Aorta (tissue), 5 donors: ENCODE measurements at regions not wholly inside any gene's neighbourhood (a gene's known extent, or its start where the extent isn't known, plus 50 kb on each side); places are given as distances from the start of the nearest gene placed in this dataset.
"Not testable (repeated sequence)": the region's sequence is repeated elsewhere in the genome, so short reads cannot be mapped to it uniquely, and the experiment has no call there.

Source experiments
- ATAC-seq: fragments of 200-7000 bp; cut with Tn5 transposase; one replicate; pipeline ENCODE4 v1.9.1; 2022; ENCODE audit warnings: moderate library complexity; ENCODE audit not compliant: low FRiP score
- DNase-seq, 2 donors: peaks; one replicate each; pipeline ENCODE4 v3.0.0-alpha.2; 2020
- H3K27ac ChIP-seq, 2 donors: one replicate each; pipeline ENCODE4 v1.5.1; 2013; ENCODE audit warnings: low read length in 2 of 2, mild to moderate bottlenecking in 2 of 2, moderate library complexity in 2 of 2, control low read depth in 1 of 2, inconsistent platforms in 1 of 2, low read depth in 1 of 2
- H3K27me3 ChIP-seq, 2 donors: one replicate each; pipeline ENCODE4 v1.6.1; 2013; ENCODE audit warnings: control low read depth in 1 of 2, low read length in 1 of 2, mild to moderate bottlenecking in 1 of 2, moderate library complexity in 1 of 2; ENCODE audit not compliant: insufficient read depth in 2 of 2, control insufficient read depth in 1 of 2
- H3K36me3 ChIP-seq, 2 donors: one replicate each; pipeline ENCODE4 v1.6.1; 2013; ENCODE audit warnings: control low read depth in 1 of 2, low read length in 1 of 2, mild to moderate bottlenecking in 1 of 2; ENCODE audit not compliant: insufficient read depth in 2 of 2, control insufficient read depth in 1 of 2
- H3K4me1 ChIP-seq, 2 donors: one replicate each; pipeline ENCODE4 v1.6.1; 2013; ENCODE audit warnings: low read length in 2 of 2, control low read depth in 1 of 2, mild to moderate bottlenecking in 1 of 2, moderate library complexity in 1 of 2; ENCODE audit not compliant: insufficient read depth in 2 of 2, control insufficient read depth in 1 of 2
- H3K4me3 ChIP-seq, 2 donors: one replicate each; pipeline ENCODE4 v1.5.1; 2013; ENCODE audit warnings: low read length in 2 of 2, control low read depth in 1 of 2, mild to moderate bottlenecking in 1 of 2
- H3K9me3 ChIP-seq: one replicate; pipeline ENCODE4 v1.6.1; 2013; ENCODE audit warnings: mild to moderate bottlenecking, low read length; ENCODE audit not compliant: control insufficient read depth
- WGBS, 2 donors: extraction: QIAGEN DNeasy Blood & Tissue Kit; methylation state at CpG; one replicate each; pipeline ENCODE4 v1.1.7; 2013; 5-methylcytosine and 5-hydroxymethylcytosine counted together
- intact Hi-C, 2 donors: fragments of 100-400 bp; cut with DNase I; formaldehyde crosslinking; loops; one replicate each; pipeline versions ENCODE4 v1.14.2 to v1.15.0; 2022
- donor health status: healthy with polysubstance abuse.
- donor health status: Bipolar disorder and iron deficiency.
- donor health status: DM: no; HTN: no; CAD: no.
- donor health status: DM: no; HTN: no; CAD: no.
- donor health status: DM: yes; HTN: yes; CAD: no.

- H3K4me3 ChIP-seq, ATAC-seq, H3K9me3 ChIP-seq, H3K27me3 ChIP-seq, H3K4me1 ChIP-seq, H3K27ac ChIP-seq, intact Hi-C loops, DNase-seq, H3K36me3 ChIP-seq: not testable (repeated sequence)
- 80 to 84% methylated on average over 1 of the region's 5 CpGs for WGBS, 2 donors
These were observed 180.9 kb downstream of the CEP170 start for GRCh38 chr1:243074224-243074623.

GRCh38 chr1:243067056-243067455 lies 188.0 kb downstream of the CEP170 start:
- H3K36me3 ChIP-seq, H3K27ac ChIP-seq, DNase-seq, H3K27me3 ChIP-seq, ATAC-seq, H3K4me1 ChIP-seq, H3K9me3 ChIP-seq, H3K4me3 ChIP-seq, intact Hi-C loops: not testable (repeated sequence)
- 87 to 94% methylated on average over 5 to 6 of the region's 7 CpGs for WGBS, 2 donors

GRCh38 chr1:243061965-243062364 lies 193.1 kb downstream of the CEP170 start:
- WGBS, 2 donors, result 66 to 74% methylated on average over 4 to 5 of the region's 6 CpGs
- H3K27me3 ChIP-seq, H3K27ac ChIP-seq, ATAC-seq, H3K9me3 ChIP-seq, DNase-seq, H3K4me1 ChIP-seq, intact Hi-C loops, H3K36me3 ChIP-seq, H3K4me3 ChIP-seq: not testable (repeated sequence)

GRCh38 chr1:243055510-243055909 lies 199.6 kb downstream of the CEP170 start:
- H3K27me3 ChIP-seq, H3K4me1 ChIP-seq, intact Hi-C loops, H3K4me3 ChIP-seq, ATAC-seq, H3K9me3 ChIP-seq, H3K36me3 ChIP-seq, H3K27ac ChIP-seq: not testable (repeated sequence)
- 95 to 96% methylated on average over 20 to 22 of the region's 22 CpGs for WGBS, 2 donors
- peak in 1 of 2 donors; percentile 64 for DNase-seq

- DNase-seq, intact Hi-C loops, H3K36me3 ChIP-seq, H3K27me3 ChIP-seq, ATAC-seq, H3K4me1 ChIP-seq, H3K9me3 ChIP-seq, H3K4me3 ChIP-seq, H3K27ac ChIP-seq: not testable (repeated sequence)
- WGBS, 2 donors, result 96 to 98% methylated on average over 13 to 14 of the region's 14 CpGs
These were observed 200.0 kb downstream of the CEP170 start for GRCh38 chr1:243055091-243055490.

- 94 to 96% methylated on average over 19 to 20 of the region's 20 CpGs for WGBS, 2 donors
- H3K36me3 ChIP-seq, H3K9me3 ChIP-seq, H3K4me3 ChIP-seq, H3K4me1 ChIP-seq, H3K27me3 ChIP-seq, DNase-seq, H3K27ac ChIP-seq, ATAC-seq, intact Hi-C loops: not testable (repeated sequence)
These were observed 200.4 kb downstream of the CEP170 start for GRCh38 chr1:243054681-243055080.

- H3K27me3 ChIP-seq, intact Hi-C loops, H3K4me3 ChIP-seq, H3K36me3 ChIP-seq, H3K27ac ChIP-seq, H3K9me3 ChIP-seq, ATAC-seq, DNase-seq, H3K4me1 ChIP-seq: not testable (repeated sequence)
- WGBS, 2 donors, result 88 to 90% methylated on average over 3 to 5 of the region's 7 CpGs
These were observed 202.0 kb downstream of the CEP170 start for GRCh38 chr1:243053048-243053447.

GRCh38 chr1:243050613-243051012 lies 204.5 kb downstream of the CEP170 start:
- H3K27me3 ChIP-seq, DNase-seq, H3K27ac ChIP-seq, intact Hi-C loops, H3K9me3 ChIP-seq, H3K36me3 ChIP-seq, H3K4me1 ChIP-seq, H3K4me3 ChIP-seq, ATAC-seq: not testable (repeated sequence)
- 84% methylated on average over 5 to 7 of the region's 9 CpGs for WGBS, 2 donors

- intact Hi-C loops, ATAC-seq, H3K27me3 ChIP-seq, H3K4me3 ChIP-seq, H3K36me3 ChIP-seq, H3K27ac ChIP-seq, DNase-seq, H3K9me3 ChIP-seq, H3K4me1 ChIP-seq: not testable (repeated sequence)
- WGBS, 2 donors, result 81 to 82% methylated on average over 12 to 14 of the region's 14 CpGs
These were observed 205.4 kb downstream of the CEP170 start for GRCh38 chr1:243049716-243050115.
